ENCODE measurements at regions not wholly inside any gene's neighbourhood (a gene's known extent, or its start where the extent isn't known, plus 50 kb on each side); places are given as distances from the start of the nearest gene placed in this dataset.

- TF ChIP-seq POLR2A (IDR thresholded peaks at IDR 0.05), result no peak
- TF ChIP-seq, protein P1, sequence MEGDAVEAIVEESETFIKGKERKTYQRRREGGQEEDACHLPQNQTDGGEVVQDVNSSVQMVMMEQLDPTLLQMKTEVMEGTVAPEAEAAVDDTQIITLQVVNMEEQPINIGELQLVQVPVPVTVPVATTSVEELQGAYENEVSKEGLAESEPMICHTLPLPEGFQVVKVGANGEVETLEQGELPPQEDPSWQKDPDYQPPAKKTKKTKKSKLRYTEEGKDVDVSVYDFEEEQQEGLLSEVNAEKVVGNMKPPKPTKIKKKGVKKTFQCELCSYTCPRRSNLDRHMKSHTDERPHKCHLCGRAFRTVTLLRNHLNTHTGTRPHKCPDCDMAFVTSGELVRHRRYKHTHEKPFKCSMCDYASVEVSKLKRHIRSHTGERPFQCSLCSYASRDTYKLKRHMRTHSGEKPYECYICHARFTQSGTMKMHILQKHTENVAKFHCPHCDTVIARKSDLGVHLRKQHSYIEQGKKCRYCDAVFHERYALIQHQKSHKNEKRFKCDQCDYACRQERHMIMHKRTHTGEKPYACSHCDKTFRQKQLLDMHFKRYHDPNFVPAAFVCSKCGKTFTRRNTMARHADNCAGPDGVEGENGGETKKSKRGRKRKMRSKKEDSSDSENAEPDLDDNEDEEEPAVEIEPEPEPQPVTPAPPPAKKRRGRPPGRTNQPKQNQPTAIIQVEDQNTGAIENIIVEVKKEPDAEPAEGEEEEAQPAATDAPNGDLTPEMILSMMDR (IDR thresholded peaks at IDR 0.05), result no peak
- no peak overlapping the region for H3K4me3 ChIP-seq (ENCODE audit: low read depth, poor library complexity, severe bottlenecking)
- no peak for DNase-seq (ENCODE audit: low spot score in 2 of 2)
- intact Hi-C loops (cut with DNase I; ENCODE audit: low total_unique reads), result no loop called here
- 53 to 55% methylated on average over 1 of the region's 1 CpG for WGBS, 2 donors
These were observed 104.2 kb upstream of the VWC2 start for GRCh38 chr7:49669285-49669684.

- DNase-seq (ENCODE audit: low spot score in 2 of 2), result peak in 1 of 2 donors; percentile 18
- no peak overlapping the region for H3K4me3 ChIP-seq (ENCODE audit: low read depth, poor library complexity, severe bottlenecking)
- 54 to 55% methylated on average over 16 of the region's 16 CpGs for WGBS, 2 donors
- intact Hi-C loops (cut with DNase I; ENCODE audit: low total_unique reads), result no loop called here
- TF ChIP-seq POLR2A (IDR thresholded peaks at IDR 0.05), result no peak
- TF ChIP-seq, protein P1 (IDR thresholded peaks at IDR 0.05), result no peak
These were observed 103.7 kb upstream of the VWC2 start for GRCh38 chr7:49669692-49670260.

GRCh38 chr7:49670991-49671390, 102.4 kb upstream of the VWC2 start:
- intact Hi-C loops (cut with DNase I; ENCODE audit: low total_unique reads), result no loop called here
- DNase-seq (ENCODE audit: low spot score in 2 of 2), result no peak
- no peak overlapping the region for H3K4me3 ChIP-seq (ENCODE audit: low read depth, poor library complexity, severe bottlenecking)
- 84 to 95% methylated on average over 4 of the region's 4 CpGs for WGBS, 2 donors
- no peak for TF ChIP-seq POLR2A (IDR thresholded peaks at IDR 0.05)
- TF ChIP-seq, protein P1 (IDR thresholded peaks at IDR 0.05), result no peak

- DNase-seq (ENCODE audit: low spot score in 2 of 2), result no peak
- TF ChIP-seq POLR2A (IDR thresholded peaks at IDR 0.05), result no peak
- TF ChIP-seq, protein P1 (IDR thresholded peaks at IDR 0.05), result no peak
- intact Hi-C loops (cut with DNase I; ENCODE audit: low total_unique reads), result no loop called here
- 53 to 61% methylated on average over 2 of the region's 2 CpGs for WGBS, 2 donors
- H3K4me3 ChIP-seq (ENCODE audit: low read depth, poor library complexity, severe bottlenecking), result no peak overlapping the region
These were observed 80.9 kb upstream of the VWC2 start for GRCh38 chr7:49692516-49692915.

DNA sequence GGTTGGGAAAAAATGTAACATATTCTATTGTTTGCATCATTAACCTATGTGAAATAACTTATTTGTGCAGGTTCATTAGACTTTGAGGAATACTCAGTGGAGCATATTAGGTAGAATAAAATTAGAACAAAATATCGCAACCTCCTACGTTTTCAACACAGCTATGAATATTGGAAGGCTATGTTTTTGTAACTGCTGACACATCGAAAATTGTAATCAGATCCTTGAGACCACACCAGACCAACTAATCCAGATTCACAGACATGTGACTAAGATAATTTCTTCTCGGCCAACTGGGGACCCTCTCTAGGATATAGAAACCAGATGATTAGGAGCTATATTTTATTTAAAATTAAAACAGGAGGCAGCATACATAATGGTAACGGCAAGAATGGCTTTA, 77.5 kb upstream of the VWC2 start:
- intact Hi-C loops (cut with DNase I; ENCODE audit: low total_unique reads), result no loop called here
- WGBS, 2 donors, result 65 to 73% methylated on average over 5 of the region's 5 CpGs
- H3K4me3 ChIP-seq (ENCODE audit: low read depth, poor library complexity, severe bottlenecking), result no peak overlapping the region
- DNase-seq (ENCODE audit: low spot score in 2 of 2), result no peak
- TF ChIP-seq, protein P1 (IDR thresholded peaks at IDR 0.05), result no peak
- TF ChIP-seq POLR2A (IDR thresholded peaks at IDR 0.05), result no peak

GRCh38 chr7:49700841-49701240, 72.6 kb upstream of the VWC2 start:
- no peak overlapping the region for H3K4me3 ChIP-seq (ENCODE audit: low read depth, poor library complexity, severe bottlenecking)
- DNase-seq (ENCODE audit: low spot score in 2 of 2), result no peak
- TF ChIP-seq POLR2A (IDR thresholded peaks at IDR 0.05), result no peak
- TF ChIP-seq, protein P1 (IDR thresholded peaks at IDR 0.05), result no peak
- intact Hi-C loops (cut with DNase I; ENCODE audit: low total_unique reads), result no loop called here
- WGBS, 2 donors, result 90 to 92% methylated on average over 13 of the region's 13 CpGs
